ENCODE measurements at regions not wholly inside any gene's neighbourhood (a gene's known extent, or its start where the extent isn't known, plus 50 kb on each side); places are given as distances from the start of the nearest gene placed in this dataset.

DNA sequence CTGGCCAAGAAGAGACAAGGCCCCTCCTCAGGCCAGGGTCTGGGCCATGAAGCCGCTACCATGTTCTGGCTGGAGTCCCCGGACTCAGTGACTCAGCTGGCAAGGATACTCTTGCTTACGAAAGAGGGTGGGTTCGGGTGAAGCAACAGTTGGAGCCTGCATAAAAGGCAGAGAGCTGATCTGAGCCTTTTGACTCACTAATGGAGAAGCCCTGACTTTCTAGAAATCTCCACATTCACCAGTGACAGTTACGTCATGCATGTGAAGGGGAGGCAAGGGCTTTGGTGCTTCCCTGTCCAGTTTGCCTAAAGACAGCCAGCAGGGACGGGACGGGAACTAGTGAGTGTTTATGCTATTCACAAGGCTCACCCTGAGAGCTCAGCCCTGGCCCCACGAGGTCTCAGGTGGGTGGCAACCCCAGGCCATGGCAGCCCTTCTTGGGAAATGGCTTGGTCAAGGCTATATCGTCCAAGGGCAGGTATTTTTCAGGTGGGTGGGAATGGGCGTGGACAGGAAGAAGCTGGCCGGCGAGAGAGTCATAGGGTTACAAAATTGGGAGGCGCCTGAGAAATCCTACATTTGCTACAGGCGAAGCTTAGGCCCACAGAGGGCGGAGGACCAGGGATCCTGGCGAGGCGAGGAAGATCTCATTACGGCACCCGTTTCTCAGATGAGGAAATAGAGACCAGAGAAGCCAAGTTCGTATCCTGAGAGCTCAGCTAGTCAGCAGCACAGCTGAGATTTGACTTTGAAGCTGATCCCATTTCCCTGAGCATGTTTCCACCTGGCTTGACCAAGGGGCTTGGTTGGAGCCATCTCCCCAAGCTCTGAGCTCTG lies 314.6 kb downstream of the BCL11B start:
- DNase-seq (ENCODE audit: low spot score) (peak; percentile 84), ATAC-seq (ENCODE audit: low read depth) (peak; percentile 77)
- Histone ChIP-seq H3K4me3 (ENCODE audit: severe bottlenecking) (no peak overlapping the region), H3K27ac (ENCODE audit: poor library complexity, severe bottlenecking) (peak overlapping the region; percentile 59), H3K27me3 (ENCODE audit: insufficient read depth, poor library complexity, severe bottlenecking) (no peaks in the 10 kb centered on the region), H3K36me3 (ENCODE audit: low read depth) (no peaks in the 10 kb centered on the region), H3K9me3 (ENCODE audit: severe bottlenecking) (no peaks in the 10 kb centered on the region), H3K4me1 (ENCODE audit: insufficient read depth, poor library complexity, severe bottlenecking) (peaks cover 36% of the 10 kb centered on the region)
- TF ChIP-seq, protein P1, sequence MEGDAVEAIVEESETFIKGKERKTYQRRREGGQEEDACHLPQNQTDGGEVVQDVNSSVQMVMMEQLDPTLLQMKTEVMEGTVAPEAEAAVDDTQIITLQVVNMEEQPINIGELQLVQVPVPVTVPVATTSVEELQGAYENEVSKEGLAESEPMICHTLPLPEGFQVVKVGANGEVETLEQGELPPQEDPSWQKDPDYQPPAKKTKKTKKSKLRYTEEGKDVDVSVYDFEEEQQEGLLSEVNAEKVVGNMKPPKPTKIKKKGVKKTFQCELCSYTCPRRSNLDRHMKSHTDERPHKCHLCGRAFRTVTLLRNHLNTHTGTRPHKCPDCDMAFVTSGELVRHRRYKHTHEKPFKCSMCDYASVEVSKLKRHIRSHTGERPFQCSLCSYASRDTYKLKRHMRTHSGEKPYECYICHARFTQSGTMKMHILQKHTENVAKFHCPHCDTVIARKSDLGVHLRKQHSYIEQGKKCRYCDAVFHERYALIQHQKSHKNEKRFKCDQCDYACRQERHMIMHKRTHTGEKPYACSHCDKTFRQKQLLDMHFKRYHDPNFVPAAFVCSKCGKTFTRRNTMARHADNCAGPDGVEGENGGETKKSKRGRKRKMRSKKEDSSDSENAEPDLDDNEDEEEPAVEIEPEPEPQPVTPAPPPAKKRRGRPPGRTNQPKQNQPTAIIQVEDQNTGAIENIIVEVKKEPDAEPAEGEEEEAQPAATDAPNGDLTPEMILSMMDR (IDR thresholded peaks at IDR 0.05; ENCODE audit: poor library complexity, severe bottlenecking) = no peak

DNA sequence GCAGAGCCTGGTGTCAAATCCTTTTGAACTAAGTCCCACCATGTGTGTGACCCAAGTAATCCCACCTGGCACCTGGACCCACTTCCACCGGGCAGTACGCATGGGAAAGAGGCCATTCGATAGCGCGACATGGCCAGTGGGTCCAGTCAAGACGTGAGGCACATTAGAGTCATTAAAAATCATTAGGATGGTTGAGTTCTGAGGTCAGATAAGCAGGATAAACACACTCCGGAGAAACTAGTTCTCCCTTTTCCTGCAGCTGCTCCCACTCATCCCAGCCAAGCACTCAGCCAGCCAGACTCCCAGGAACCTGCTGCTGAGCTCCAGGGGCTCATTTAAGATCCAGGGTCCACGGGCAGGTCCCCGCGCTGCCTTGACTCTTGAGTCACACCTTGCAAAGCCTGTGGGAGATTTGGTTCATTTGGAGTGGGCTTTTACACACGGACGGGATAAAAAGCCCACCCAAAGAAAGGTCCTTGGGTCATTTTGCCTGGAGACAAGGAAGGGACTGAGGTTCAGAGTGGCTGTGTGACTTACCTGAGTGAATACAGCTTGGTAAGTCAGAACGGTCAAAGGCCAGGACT lies 313.9 kb downstream of the BCL11B start:
- TF ChIP-seq, protein P1 (IDR thresholded peaks at IDR 0.05; ENCODE audit: poor library complexity, severe bottlenecking) = no peak
- ATAC-seq (ENCODE audit: low read depth) = no peak
- H3K27me3 ChIP-seq (ENCODE audit: insufficient read depth, poor library complexity, severe bottlenecking) = no peaks in the 10 kb centered on the region
- peak overlapping the region; percentile 59 for H3K27ac ChIP-seq (ENCODE audit: poor library complexity, severe bottlenecking)
- no peaks in the 10 kb centered on the region for H3K9me3 ChIP-seq (ENCODE audit: severe bottlenecking)
- H3K4me3 ChIP-seq (ENCODE audit: severe bottlenecking) = no peak overlapping the region
- H3K4me1 ChIP-seq (ENCODE audit: insufficient read depth, poor library complexity, severe bottlenecking) = peaks cover 28% of the 10 kb centered on the region
- DNase-seq (ENCODE audit: low spot score) = no peak
- no peaks in the 10 kb centered on the region for H3K36me3 ChIP-seq (ENCODE audit: low read depth)

DNA sequence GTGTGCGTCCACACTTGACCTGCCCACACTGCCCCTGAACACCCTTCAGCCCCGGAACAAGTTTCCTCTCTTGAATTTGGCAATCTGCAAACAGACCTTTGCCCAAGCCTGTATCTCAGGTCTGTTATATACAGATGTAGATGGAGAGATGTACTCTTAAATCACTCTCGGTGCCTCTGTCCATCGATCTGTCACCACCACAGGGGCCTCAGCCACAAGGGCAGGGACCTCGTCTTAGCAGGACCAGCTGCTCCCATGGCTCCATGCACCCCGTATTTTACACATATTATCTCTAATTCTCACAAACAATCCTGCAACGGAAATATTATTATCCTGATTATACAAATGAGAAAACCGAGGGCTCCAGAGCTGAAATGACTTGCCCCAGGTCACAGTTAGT lies 313.4 kb downstream of the BCL11B start:
- Histone ChIP-seq H3K27ac (ENCODE audit: poor library complexity, severe bottlenecking) (no peak overlapping the region), H3K4me1 (ENCODE audit: insufficient read depth, poor library complexity, severe bottlenecking) (peaks cover 24% of the 10 kb centered on the region), H3K9me3 (ENCODE audit: severe bottlenecking) (no peaks in the 10 kb centered on the region), H3K27me3 (ENCODE audit: insufficient read depth, poor library complexity, severe bottlenecking) (no peaks in the 10 kb centered on the region), H3K36me3 (ENCODE audit: low read depth) (no peaks in the 10 kb centered on the region), H3K4me3 (ENCODE audit: severe bottlenecking) (no peak overlapping the region)
- TF ChIP-seq, protein P1 (IDR thresholded peaks at IDR 0.05; ENCODE audit: poor library complexity, severe bottlenecking) = no peak
- no peak for ATAC-seq (ENCODE audit: low read depth)
- no peak for DNase-seq (ENCODE audit: low spot score)

DNA sequence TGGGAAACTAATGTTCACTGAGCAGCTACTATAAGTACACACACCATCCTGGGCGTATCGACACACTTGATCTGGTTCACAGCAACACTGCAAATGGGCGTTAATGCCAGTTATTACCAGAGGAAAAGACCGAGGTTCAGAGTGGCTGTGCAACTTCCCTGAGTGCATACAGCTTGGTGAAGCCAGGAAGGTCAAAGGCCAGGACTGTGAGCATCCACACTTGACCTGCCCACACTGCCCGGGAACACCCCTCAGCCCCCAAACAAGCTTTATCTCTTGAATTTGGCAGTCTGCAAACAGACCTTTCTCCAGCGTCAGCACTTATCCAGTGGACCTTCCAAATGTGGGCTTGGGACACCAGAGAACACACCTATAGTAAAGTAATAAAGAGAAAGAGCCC lies 312.6 kb downstream of the BCL11B start:
- Histone ChIP-seq H3K9me3 (ENCODE audit: severe bottlenecking) (no peaks in the 10 kb centered on the region), H3K36me3 (ENCODE audit: low read depth) (no peaks in the 10 kb centered on the region), H3K27me3 (ENCODE audit: insufficient read depth, poor library complexity, severe bottlenecking) (no peaks in the 10 kb centered on the region), H3K4me1 (ENCODE audit: insufficient read depth, poor library complexity, severe bottlenecking) (peaks cover 16% of the 10 kb centered on the region), H3K27ac (ENCODE audit: poor library complexity, severe bottlenecking) (no peak overlapping the region), H3K4me3 (ENCODE audit: severe bottlenecking) (no peak overlapping the region)
- no peak for ATAC-seq (ENCODE audit: low read depth)
- TF ChIP-seq, protein P1 (IDR thresholded peaks at IDR 0.05; ENCODE audit: poor library complexity, severe bottlenecking) = no peak
- no peak for DNase-seq (ENCODE audit: low spot score)

All from RWPE2 (cell line).